ENCODE measurements at regions not wholly inside any gene's neighbourhood (a gene's known extent, or its start where the extent isn't known, plus 50 kb on each side); places are given as distances from the start of the nearest gene placed in this dataset.

DNA sequence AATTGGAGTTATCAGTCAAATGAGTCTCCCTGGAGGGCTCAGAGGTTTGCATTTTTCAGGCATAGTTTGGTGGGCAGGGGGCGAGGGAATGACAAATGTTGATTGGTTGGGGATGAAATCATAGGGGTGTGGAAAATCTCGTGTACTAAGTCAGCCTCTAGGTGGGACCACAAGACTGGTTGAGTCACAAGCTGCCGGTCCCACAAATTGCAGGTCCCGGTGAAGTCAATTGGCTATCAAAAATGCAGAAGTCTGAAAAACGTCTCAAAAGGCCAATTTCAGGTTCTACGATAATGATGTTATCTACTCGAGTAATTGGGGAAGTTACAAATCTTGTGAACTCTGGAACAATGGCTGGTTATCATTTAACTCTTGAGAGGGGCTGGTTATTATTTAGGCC is 98.8 kb upstream of the DHX15 start:
- WGBS, 2 donors: 58 to 77% methylated on average over 7 of the region's 7 CpGs
- intact Hi-C loops (cut with DNase I): no loop called here
- TF ChIP-seq POLR2A (IDR thresholded peaks at IDR 0.05): no peak
- no peak for TF ChIP-seq POLR2AphosphoS5 (IDR thresholded peaks at IDR 0.05)
- no peak for TF ChIP-seq CTCF (IDR thresholded peaks at IDR 0.05)
- TF ChIP-seq EP300 (IDR thresholded peaks at IDR 0.05): no peak
- no peaks in the 10 kb centered on the region for H3K4me1 ChIP-seq
- no peaks in the 10 kb centered on the region for H3K27me3 ChIP-seq
- no peak overlapping the region for H3K4me3 ChIP-seq
- no peak for DNase-seq
- H3K9me3 ChIP-seq: no peaks in the 10 kb centered on the region
- no peak overlapping the region for H3K27ac ChIP-seq
- no peaks in the 10 kb centered on the region for H3K36me3 ChIP-seq

DNA sequence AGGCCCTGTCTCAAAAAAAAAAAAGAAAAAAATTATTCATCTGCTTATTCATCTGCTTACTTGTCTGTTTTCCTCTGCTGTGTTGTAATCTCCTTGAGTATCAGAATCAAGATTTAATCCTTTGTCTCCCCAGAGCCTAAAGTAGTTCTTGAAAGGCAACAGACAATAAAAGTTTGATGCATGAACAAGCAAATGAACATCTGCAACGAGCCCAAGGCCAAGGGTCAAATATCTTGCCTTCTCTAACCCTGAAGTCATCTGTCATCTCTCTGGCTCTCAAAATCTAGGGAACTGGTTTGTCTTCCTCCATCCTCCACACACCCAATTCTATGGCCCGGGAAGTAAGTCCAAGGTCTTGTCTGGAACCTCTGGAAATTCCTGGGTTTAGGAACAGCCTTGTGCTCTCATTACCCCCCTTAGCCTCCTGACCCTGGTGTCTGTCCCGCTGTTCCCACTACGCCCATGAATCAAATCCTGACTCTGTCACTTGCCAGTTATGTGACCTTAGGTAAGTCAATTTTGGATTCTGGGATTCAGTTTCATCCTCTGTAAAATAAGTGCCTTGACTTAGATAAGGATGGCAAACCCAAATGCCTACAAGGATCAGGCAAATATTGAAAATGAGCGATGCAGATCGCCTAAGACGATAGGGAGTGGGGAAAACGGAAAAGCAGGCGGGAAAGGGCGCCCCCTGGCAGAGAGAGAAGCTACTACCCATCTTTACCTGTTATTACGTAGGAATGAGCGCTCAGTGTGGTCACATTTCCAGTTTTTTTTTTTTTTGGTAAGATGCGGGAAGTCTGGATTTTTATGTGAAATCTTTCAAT is 102.7 kb upstream of the DHX15 start:
- TF ChIP-seq POLR2AphosphoS5 (IDR thresholded peaks at IDR 0.05): no peak
- peak in 1 of 4 experiments; percentile 21 for TF ChIP-seq CTCF (IDR thresholded peaks at IDR 0.05)
- no peaks in the 10 kb centered on the region for H3K27me3 ChIP-seq
- peak overlapping the region in 1 of 4 donors; percentile 28 for H3K27ac ChIP-seq
- no peaks in the 10 kb centered on the region for H3K36me3 ChIP-seq
- no peak overlapping the region for H3K4me3 ChIP-seq
- DNase-seq: no peak
- WGBS, 2 donors: 47 to 65% methylated on average over 13 of the region's 13 CpGs
- intact Hi-C loops (cut with DNase I): no loop called here
- no peaks in the 10 kb centered on the region for H3K9me3 ChIP-seq
- no peaks in the 10 kb centered on the region for H3K4me1 ChIP-seq

- Histone ChIP-seq H3K36me3 (no peaks in the 10 kb centered on the region), H3K9me3 (peaks cover 0 to 6% (median 0%) of the 10 kb centered on the region in 4 donors), H3K27me3 (no peaks in the 10 kb centered on the region), H3K4me3 (no peak overlapping the region), H3K4me1 (no peaks in the 10 kb centered on the region), H3K27ac (no peak overlapping the region)
- WGBS, 2 donors: 84 to 86% methylated on average over 3 of the region's 3 CpGs
- no peak for DNase-seq
- TF ChIP-seq EP300 (IDR thresholded peaks at IDR 0.05) (no peak), CTCF (IDR thresholded peaks at IDR 0.05) (no peak), POLR2A (IDR thresholded peaks at IDR 0.05) (no peak), POLR2AphosphoS5 (IDR thresholded peaks at IDR 0.05) (no peak)
- intact Hi-C loops (cut with DNase I): no loop called here
Observed at GRCh38 chr4:24688453-24688852, 104.1 kb upstream of the DHX15 start.

- TF ChIP-seq POLR2AphosphoS5 (IDR thresholded peaks at IDR 0.05): no peak
- no peak for TF ChIP-seq CTCF (IDR thresholded peaks at IDR 0.05)
- TF ChIP-seq EP300 (IDR thresholded peaks at IDR 0.05): no peak
- no peak for TF ChIP-seq POLR2A (IDR thresholded peaks at IDR 0.05)
- H3K36me3 ChIP-seq: no peaks in the 10 kb centered on the region
- DNase-seq: no peak
- H3K27me3 ChIP-seq: no peaks in the 10 kb centered on the region
- intact Hi-C loops (cut with DNase I): no loop called here
- no peak overlapping the region for H3K4me3 ChIP-seq
- H3K4me1 ChIP-seq: no peaks in the 10 kb centered on the region
- H3K27ac ChIP-seq: no peak overlapping the region
- H3K9me3 ChIP-seq: peaks cover 0 to 10% (median 0%) of the 10 kb centered on the region in 4 donors
- 57 to 68% methylated on average over 1 of the region's 1 CpG for whole genome bisulfite sequencing, 2 donors
Observed at GRCh38 chr4:24689212-24689611, 104.9 kb upstream of the DHX15 start.

DNA sequence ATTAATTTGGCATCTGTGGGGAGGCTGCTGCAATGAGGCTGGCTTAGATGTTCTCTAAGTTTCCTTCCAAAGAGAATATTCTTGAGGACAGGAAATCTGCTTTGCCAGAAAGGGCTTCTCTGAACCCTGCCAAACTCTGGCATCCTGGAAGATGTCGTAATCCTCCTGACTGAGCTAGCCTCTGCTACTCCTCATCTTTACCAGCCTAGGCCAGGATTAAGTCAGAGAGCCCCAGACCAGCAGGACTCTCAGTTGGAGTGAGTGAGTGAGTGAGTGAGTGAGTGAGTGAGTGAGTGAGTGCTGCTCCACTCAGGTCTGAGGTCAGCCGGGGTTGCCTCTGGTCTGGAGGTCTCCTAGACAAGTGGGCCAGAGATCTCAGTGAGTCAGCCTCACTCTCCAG is 104.9 kb upstream of the SOD3 start:
- DNase-seq: no peak
- intact Hi-C loops (cut with DNase I): no loop called here
- 81 to 87% methylated on average over 2 of the region's 2 CpGs for WGBS, 2 donors

More for the DNA sequence above, 104.9 kb upstream of the SOD3 start:
- Histone ChIP-seq H3K9me3 (peaks cover 0 to 10% (median 0%) of the 10 kb centered on the region in 4 donors), H3K27ac (no peak overlapping the region), H3K4me1 (no peaks in the 10 kb centered on the region), H3K36me3 (no peaks in the 10 kb centered on the region), H3K4me3 (no peak overlapping the region), H3K27me3 (no peaks in the 10 kb centered on the region)
- TF ChIP-seq CTCF (IDR thresholded peaks at IDR 0.05) (no peak), EP300 (IDR thresholded peaks at IDR 0.05) (no peak), POLR2AphosphoS5 (IDR thresholded peaks at IDR 0.05) (no peak), POLR2A (IDR thresholded peaks at IDR 0.05) (no peak)
